ENCODE measurements at regions not wholly inside any gene's neighbourhood (a gene's known extent, or its start where the extent isn't known, plus 50 kb on each side); places are given as distances from the start of the nearest gene placed in this dataset.
A peak's percentile ranks its signal among the peaks of the same experiment; 100 is the strongest.
"Not testable (repeated sequence)": the region's sequence is repeated elsewhere in the genome, so short reads cannot be mapped to it uniquely, and the experiment has no call there.

GRCh38 chr5:1652873-1653697 is 129.3 kb upstream of the LPCAT1 start:
- no peak for DNase-seq

GRCh38 chr5:1651971-1652872 is 128.5 kb upstream of the LPCAT1 start:
- DNase-seq = no peak

- DNase-seq = no peak
Observed at GRCh38 chr5:1651250-1651649, 127.5 kb upstream of the LPCAT1 start.

GRCh38 chr5:1649554-1649953 is 125.8 kb upstream of the LPCAT1 start:
- DNase-seq = no peak

DNA sequence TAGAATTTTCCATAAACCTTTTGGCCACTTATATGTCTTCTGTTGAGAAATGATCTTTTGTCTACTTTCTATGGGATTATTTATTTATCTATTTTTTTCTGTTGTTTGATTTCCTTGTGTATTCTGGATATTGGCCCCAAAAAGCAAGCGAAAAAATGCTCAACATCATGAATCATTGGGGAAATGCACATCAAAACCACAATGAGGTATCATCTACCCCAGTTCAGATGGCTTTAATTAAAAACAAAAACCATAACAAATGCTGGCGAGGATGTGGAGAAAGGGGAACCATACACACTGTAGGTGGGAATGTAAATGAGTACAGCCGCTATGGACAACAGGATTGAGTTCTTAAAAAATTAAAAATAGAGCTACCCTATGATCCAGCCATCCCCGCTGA is 125.0 kb upstream of the LPCAT1 start:
- DNase-seq = no peak

DNA sequence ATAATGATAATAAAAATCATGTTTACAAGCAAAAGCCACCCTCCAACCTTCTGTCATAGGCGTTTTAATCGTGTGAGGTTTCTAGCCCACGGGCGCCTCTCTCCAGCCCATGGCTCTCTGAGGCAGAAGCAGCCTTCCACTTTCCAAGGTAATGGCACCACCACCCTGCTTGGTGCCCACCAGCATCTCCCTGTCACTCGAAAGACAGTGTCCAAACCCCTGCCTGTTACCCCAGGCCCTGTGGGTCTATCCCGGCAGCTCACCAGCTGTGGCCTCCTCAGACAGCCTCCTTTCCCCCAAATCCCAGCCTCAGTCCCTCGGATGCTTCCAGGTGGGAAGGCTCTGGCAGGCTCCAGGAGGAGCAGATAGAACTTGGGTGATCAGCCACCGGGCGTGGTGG is 123.8 kb upstream of the LPCAT1 start:
- no peak for DNase-seq

GRCh38 chr5:1644810-1645571 is 121.2 kb upstream of the LPCAT1 start:
- DNase-seq = peak; percentile 93

DNA sequence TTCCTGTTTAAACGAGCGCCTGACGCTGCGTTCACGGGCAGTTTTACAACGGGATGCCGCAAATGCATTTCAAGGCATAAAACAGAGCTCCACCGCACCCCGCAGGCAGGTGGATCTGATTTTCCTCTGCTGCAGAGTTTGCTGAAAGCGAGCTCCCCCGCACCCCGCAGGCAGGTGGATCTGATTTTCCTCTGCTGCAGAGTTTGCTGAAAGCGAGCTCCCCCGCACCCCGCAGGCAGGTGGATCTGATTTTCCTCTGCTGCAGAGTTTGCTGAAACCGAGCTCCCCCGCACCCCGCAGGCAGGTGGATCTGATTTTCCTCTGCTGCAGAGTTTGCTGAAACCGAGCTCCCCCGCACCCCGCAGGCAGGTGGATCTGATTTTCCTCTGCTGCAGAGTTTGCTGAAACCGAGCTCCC is 120.6 kb upstream of the LPCAT1 start:
- DNase-seq = not testable (repeated sequence)

GRCh38 chr5:1643651-1644392 is 120.1 kb upstream of the LPCAT1 start:
- no peak for DNase-seq

DNA sequence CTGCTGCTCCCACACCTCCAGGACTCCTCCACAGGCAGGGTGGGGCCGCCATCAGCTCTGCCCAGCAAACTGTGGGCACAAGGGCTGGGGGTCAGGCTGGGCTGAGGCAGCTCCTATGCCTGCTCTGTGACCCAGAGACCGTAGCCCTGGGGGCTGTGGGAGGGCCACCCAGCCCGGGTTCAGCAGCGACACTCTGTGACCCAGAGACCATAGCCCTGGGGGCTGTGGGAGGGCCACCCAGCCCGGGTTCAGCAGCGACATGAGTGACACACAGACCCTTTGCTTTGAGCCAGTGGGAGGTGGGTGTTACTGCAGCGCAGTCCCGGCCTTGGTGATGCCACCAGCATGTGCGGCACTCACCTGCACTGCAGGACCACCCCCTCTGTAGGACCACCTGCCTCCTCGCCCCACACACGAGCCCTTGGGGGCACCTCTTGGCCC is 118.9 kb upstream of the LPCAT1 start:
- no peak for DNase-seq

- DNase-seq = no peak
Observed at GRCh38 chr5:1642221-1642620, 118.5 kb upstream of the LPCAT1 start.

DNA sequence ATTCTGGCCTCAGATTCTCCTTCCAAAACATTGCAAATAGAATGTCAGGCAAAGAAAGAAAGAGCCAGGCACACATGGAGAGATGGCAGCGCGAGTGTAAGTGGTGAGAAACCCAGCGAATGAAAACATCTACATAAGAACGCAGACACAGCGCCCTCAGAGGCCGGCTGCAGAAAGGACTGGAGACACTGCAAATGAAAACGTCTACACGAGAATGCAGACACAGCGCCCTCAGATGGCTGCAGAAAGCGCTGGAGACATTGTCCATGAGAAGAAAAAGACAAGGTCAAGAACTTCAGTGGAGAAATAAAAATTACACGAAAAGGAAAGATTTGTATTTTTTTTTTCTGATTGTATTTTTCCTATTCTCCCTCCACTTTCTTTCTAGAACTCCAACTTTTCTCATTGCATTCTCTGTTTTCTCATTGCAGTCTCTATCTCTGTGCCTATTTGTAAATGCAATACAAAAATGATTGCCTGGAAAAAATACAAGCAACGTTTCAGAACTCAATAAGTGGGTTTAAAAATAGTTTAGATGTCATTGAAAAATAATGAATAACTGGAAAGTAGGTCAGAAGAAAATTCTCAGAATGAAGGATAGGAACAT is 117.9 kb upstream of the LPCAT1 start:
- DNase-seq = peak; percentile 94

- DNase-seq = no peak
Observed at GRCh38 chr5:1641041-1641440, 117.3 kb upstream of the LPCAT1 start.

- peak; percentile 49 for DNase-seq
Observed at GRCh38 chr5:1640421-1640881, 116.7 kb upstream of the LPCAT1 start.

DNA sequence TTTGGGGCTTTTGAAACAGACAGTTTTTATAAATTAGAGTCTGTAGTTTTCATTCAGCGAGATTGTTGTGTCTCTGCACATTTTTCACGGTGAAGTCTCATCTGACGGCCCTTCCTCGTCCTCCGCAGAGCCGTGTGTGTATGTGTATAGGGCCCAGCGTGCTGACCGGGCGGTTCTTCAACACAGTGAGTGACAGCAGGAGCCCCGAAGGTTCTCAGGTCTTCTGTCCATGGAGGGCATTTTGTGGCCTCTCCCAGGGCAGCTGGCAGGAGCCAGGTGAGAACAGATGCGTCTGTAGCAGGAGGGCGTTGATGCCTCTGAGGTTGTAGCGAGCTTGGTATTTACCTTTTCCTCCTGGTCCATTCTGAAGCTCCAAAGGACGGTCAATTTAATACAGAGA is 116.0 kb upstream of the LPCAT1 start:
- DNase-seq = no peak

DNA sequence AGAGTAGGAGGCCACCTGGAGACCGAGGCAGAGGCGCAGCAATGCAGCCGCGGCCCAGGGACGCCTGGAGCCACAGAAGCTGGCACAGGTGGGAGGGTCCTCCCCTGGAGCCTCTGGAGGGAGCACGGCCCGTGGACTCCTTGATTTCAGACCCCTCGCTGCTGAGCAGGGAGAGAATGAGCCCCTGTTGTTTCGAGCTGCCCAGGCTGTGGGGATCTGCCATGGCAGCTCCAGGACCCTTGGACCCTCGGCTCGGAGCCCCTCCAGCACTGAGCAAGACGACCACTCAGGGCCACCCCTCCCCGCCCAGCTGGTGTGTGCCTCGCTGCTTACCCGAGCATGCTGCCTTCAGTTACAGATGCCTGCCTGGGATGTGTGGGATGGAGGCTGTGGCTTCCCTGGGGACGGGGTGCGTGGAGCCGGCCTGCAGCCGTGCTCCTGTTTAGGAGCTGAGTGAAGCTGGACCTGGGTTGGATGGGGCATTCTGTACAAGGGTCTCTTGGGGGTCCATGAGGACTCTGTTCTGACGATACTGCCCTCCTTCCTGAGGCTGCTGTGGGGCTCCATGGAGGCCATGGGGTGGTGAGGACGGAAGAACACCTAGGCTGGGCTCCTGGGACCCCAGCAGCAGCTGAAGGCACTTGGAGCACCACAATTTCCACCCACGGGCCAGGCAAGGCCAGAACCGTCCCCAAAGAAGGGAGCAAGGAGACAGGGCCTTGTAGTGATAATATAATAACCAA is 115.1 kb upstream of the LPCAT1 start:
- DNase-seq = no peak

DNA sequence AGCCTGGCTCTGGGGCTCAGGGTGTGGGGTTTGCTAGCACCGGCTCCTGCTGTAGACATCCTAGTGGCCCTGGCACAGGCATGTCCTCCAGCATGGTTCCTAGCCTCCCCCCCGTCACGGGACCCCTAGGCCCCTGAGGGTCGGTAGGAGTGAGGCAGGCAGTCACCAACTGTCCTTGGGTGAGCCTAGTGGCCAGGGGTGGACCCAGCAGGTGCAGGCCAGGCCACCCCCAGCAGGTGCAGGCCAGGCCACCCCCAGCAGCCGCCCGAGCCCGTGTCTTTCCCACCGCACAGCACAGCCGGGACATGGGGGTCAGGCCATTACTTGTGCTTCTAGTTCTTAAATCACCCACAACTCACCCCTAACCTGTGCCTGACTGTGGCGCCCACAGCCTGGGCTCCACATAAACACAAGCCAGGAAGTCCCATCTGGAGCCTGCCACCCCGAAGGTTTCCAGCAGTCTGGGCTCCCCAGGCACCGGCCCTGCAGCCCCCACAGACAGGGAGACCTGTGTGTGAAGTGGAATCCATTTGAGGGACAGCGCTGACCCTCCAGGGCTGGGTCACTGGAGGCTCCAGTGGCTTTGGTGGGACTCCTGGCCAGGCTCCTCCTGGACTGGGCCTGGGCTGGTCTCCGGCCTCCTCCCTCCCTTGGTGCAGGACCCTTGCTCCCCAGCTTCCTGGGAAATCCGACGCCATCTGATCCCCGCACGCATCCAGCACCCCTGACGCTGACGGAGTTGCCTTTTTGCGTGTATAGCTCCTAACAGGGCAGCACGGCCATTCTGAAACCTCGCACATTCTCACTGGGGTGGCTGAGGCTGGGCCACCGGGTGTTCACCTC is 114.1 kb upstream of the LPCAT1 start:
- DNase-seq = no peak

DNA sequence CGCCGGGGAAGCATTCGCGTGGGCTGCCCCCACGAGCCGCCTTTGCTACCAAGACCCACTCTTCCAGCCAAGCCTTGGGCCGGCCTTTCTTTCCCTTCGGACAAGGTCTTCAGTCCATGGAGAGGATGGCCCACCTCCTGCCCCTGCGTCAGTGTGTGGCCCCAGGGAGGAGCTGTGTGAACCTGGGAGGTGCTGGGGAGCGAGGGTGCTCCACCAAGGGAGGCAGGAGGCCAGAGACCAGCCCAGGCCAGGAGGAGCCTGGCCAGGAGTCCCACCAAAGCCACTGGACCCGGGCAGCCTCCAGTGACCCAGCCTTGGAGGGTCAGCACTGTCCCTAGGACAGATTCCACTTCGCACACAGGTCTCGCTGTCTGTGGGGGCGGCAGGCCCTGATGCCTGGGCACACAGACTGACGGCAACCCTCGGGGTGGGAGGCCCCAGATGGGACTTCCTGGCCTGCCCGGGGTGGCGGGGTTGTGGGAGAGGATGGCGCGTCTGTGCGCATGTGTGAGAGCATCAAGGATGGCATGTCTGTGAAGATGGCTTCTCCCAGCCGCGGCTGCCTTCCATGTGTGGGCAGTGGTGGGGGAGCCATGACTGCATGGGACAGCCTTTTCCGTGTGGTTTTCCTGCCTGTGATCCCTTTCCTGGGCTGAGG is 113.3 kb upstream of the LPCAT1 start:
- DNase-seq = no peak

GRCh38 chr5:1636208-1636770 is 112.5 kb upstream of the LPCAT1 start:
- not testable (repeated sequence) for DNase-seq
